Mammary epithelial cell (primary cell): ENCODE measurements at regions not wholly inside any gene's neighbourhood (a gene's known extent, or its start where the extent isn't known, plus 50 kb on each side); places are given as distances from the start of the nearest gene placed in this dataset.

Experiments used
- EZH2 ChIP-seq: IDR thresholded peaks from 2 replicates; pipeline ENCODE4 v1.6.1; 2012; ENCODE audit warnings: low read length, inconsistent platforms, borderline replicate concordance
- TF ChIP-seq, protein P1 (sequence below), 2 donors: IDR thresholded peaks in 1 of 2; conservative IDR thresholded peaks in 1 of 2; 2 replicates each; pipeline ENCODE4 v1.5.1; 2011 to 2012; ENCODE audit warnings: inconsistent platforms in 2 of 2, low read length in 2 of 2, mild to moderate bottlenecking in 2 of 2, control low read depth in 1 of 2, low read depth in 1 of 2; ENCODE audit not compliant: insufficient read depth in 1 of 2; ENCODE audit errors: extremely low read depth in 1 of 2

DNA sequence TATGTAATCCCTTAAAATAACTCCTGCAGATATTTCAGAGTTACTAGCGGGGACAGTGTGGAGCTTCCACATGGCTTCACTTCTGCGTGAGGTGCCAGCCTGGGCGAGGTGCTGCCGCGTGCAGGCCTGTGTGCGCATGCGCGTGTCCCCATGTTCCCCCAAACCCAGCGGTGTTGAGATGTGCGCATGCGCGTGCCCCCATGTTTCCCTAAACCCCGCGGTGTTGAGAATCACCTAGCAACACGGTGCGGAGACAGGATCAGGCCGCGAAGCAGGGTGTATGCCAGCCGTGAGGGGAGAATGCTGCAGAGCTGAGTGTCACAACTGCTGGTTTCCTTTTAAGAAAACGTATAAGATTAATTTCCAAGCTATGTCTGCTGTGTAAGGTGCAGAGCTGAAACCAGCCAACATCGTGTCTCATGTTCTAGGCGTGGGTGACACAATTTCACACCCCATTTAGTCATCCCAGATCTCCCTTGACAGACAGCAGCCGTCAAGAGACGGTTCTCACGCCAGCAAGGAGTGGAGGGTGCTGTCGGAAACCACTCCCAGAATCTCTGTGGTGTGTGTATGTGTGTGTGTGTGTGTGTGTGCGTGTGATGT is 71.9 kb upstream of the ADARB2 start:
- TF ChIP-seq, protein P1, sequence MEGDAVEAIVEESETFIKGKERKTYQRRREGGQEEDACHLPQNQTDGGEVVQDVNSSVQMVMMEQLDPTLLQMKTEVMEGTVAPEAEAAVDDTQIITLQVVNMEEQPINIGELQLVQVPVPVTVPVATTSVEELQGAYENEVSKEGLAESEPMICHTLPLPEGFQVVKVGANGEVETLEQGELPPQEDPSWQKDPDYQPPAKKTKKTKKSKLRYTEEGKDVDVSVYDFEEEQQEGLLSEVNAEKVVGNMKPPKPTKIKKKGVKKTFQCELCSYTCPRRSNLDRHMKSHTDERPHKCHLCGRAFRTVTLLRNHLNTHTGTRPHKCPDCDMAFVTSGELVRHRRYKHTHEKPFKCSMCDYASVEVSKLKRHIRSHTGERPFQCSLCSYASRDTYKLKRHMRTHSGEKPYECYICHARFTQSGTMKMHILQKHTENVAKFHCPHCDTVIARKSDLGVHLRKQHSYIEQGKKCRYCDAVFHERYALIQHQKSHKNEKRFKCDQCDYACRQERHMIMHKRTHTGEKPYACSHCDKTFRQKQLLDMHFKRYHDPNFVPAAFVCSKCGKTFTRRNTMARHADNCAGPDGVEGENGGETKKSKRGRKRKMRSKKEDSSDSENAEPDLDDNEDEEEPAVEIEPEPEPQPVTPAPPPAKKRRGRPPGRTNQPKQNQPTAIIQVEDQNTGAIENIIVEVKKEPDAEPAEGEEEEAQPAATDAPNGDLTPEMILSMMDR (conservative IDR thresholded peaks at IDR 0.05 in 1 of 2, IDR thresholded peaks at IDR 0.05 in 1 of 2; ENCODE audit: extremely low read depth in 1 of 2, insufficient read depth in 1 of 2, low read depth in 1 of 2, low read length in 2 of 2): no peak
- no peak for TF ChIP-seq EZH2
